MM.1S (cell line): ENCODE measurements at regions not wholly inside any gene's neighbourhood (a gene's known extent, or its start where the extent isn't known, plus 50 kb on each side); places are given as distances from the start of the nearest gene placed in this dataset.

ENCODE experiments used
- DNase-seq: peaks from one replicate; pipeline ENCODE4 v3.0.0-alpha.2; 2015
- H2AFZ ChIP-seq: fragments of 300-600 bp; sonication (generic); 2 replicates; pipeline ENCODE4 v1.6.0; 2016; ENCODE audit warnings: antibody characterized with exemption, low read length
- H3F3A ChIP-seq: fragments of 300-600 bp; sonication (generic); 2 replicates; pipeline ENCODE4 v1.6.1; 2016; ENCODE audit warnings: mild to moderate bottlenecking, antibody characterized with exemption, low read length, moderate library complexity, mixed read lengths; ENCODE audit not compliant: insufficient read depth
- H3K27ac ChIP-seq: fragments of 300-600 bp; sonication (generic); 2 replicates; pipeline ENCODE4 v1.5.1; 2016; ENCODE audit warnings: mild to moderate bottlenecking, low read length
- H3K27me3 ChIP-seq: fragments of 300-600 bp; sonication (generic); replicated peaks from 2 replicates; pipeline ENCODE4 v1.6.0; 2016; ENCODE audit warnings: low read length; ENCODE audit not compliant: insufficient read depth
- H3K36me3 ChIP-seq: fragments of 300-600 bp; sonication (generic); replicated peaks from 2 replicates; pipeline ENCODE4 v1.6.1; 2016; ENCODE audit warnings: mild to moderate bottlenecking, low read length, mixed read lengths; ENCODE audit not compliant: insufficient read depth
- H3K4me1 ChIP-seq: fragments of 300-600 bp; sonication (generic); 2 replicates; pipeline ENCODE4 v1.6.1; 2016; ENCODE audit warnings: low read length, mixed read lengths
- H3K4me2 ChIP-seq: fragments of 300-600 bp; sonication (generic); 2 replicates; pipeline ENCODE4 v1.6.0; 2016; ENCODE audit warnings: low read depth, low read length
- H3K4me3 ChIP-seq: fragments of 300-600 bp; sonication (generic); 2 replicates; pipeline ENCODE4 v1.5.1; 2016; ENCODE audit warnings: low read length, mixed read lengths
- H3K79me2 ChIP-seq: fragments of 300-600 bp; sonication (generic); 2 replicates; pipeline ENCODE4 v1.6.1; 2016; ENCODE audit warnings: mixed run types, low read length, mixed read lengths
- H3K9ac ChIP-seq: fragments of 300-600 bp; sonication (generic); 2 replicates; pipeline ENCODE4 v1.6.1; 2016; ENCODE audit warnings: low read length, mixed read lengths
- H3K9me2 ChIP-seq: fragments of 300-600 bp; sonication (generic); replicated peaks from 2 replicates; pipeline ENCODE4 v1.6.1; 2016; ENCODE audit warnings: mild to moderate bottlenecking, low read length, mixed read lengths; ENCODE audit not compliant: insufficient read depth
- H3K9me3 ChIP-seq: fragments of 300-600 bp; sonication (generic); replicated peaks from 2 replicates; pipeline ENCODE4 v1.6.1; 2016; ENCODE audit warnings: mild to moderate bottlenecking, low read length, mixed read lengths; ENCODE audit not compliant: insufficient read depth
- H4K20me1 ChIP-seq: fragments of 300-600 bp; sonication (generic); 2 replicates; pipeline ENCODE4 v1.6.1; 2016; ENCODE audit warnings: mild to moderate bottlenecking, low read length, moderate library complexity, mixed read lengths; ENCODE audit not compliant: insufficient read depth
- EZH2 ChIP-seq: fragments of 300-600 bp; sonication (generic); optimal IDR thresholded peaks from 2 replicates; pipeline ENCODE3; 2017; ENCODE audit warnings: low read depth, mild to moderate bottlenecking, antibody characterized with exemption, low read length, mixed read lengths
- EZH2phosphoT487 ChIP-seq: fragments of 300-600 bp; sonication (generic); IDR thresholded peaks from 2 replicates; pipeline ENCODE4 v1.6.1; 2018; ENCODE audit warnings: antibody characterized with exemption, low read length
- TF ChIP-seq, protein P1 (sequence below): fragments of 300-600 bp; sonication (generic); IDR thresholded peaks from 2 replicates; pipeline ENCODE4 v1.5.1; 2016; ENCODE audit warnings: antibody characterized with exemption, low read length, mixed read lengths

DNA sequence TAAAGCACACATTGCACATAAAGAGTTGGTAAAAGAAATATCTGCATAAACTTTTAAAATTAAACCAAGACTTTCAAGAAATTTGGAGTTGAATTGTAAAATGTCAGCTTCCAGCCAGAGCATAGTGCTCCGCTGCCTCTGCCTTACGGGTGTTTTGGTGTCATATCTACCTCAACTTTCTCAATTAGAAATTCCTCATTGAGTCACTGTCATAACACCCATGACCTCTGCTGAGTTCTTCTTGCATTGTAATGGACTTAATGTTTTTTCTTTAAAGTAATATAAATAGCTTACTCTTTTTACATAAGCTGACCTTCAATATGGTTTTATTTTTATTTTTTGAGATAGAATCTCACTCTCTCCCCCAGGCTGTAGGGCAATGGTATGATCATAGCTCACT, 551.0 kb upstream of the NBEA start:
- H4K20me1 ChIP-seq: no peaks in the 10 kb centered on the region
- no peak overlapping the region for H3K4me3 ChIP-seq
- H3K9me2 ChIP-seq: no peaks in the 10 kb centered on the region
- H3K79me2 ChIP-seq: no peaks in the 10 kb centered on the region
- no peak overlapping the region for H3K27ac ChIP-seq
- no peak overlapping the region for H3K4me2 ChIP-seq
- no peaks in the 10 kb centered on the region for H3K36me3 ChIP-seq
- H3F3A ChIP-seq: no peaks in the 10 kb centered on the region
- TF ChIP-seq EZH2: no peak
- TF ChIP-seq, protein P1, sequence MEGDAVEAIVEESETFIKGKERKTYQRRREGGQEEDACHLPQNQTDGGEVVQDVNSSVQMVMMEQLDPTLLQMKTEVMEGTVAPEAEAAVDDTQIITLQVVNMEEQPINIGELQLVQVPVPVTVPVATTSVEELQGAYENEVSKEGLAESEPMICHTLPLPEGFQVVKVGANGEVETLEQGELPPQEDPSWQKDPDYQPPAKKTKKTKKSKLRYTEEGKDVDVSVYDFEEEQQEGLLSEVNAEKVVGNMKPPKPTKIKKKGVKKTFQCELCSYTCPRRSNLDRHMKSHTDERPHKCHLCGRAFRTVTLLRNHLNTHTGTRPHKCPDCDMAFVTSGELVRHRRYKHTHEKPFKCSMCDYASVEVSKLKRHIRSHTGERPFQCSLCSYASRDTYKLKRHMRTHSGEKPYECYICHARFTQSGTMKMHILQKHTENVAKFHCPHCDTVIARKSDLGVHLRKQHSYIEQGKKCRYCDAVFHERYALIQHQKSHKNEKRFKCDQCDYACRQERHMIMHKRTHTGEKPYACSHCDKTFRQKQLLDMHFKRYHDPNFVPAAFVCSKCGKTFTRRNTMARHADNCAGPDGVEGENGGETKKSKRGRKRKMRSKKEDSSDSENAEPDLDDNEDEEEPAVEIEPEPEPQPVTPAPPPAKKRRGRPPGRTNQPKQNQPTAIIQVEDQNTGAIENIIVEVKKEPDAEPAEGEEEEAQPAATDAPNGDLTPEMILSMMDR: no peak
- TF ChIP-seq EZH2phosphoT487: no peak
- no peak for DNase-seq
- no peaks in the 10 kb centered on the region for H3K9me3 ChIP-seq
- H3K9ac ChIP-seq: no peak overlapping the region
- no peaks in the 10 kb centered on the region for H3K4me1 ChIP-seq
- no peak overlapping the region for H2AFZ ChIP-seq
- H3K27me3 ChIP-seq: no peaks in the 10 kb centered on the region

DNA sequence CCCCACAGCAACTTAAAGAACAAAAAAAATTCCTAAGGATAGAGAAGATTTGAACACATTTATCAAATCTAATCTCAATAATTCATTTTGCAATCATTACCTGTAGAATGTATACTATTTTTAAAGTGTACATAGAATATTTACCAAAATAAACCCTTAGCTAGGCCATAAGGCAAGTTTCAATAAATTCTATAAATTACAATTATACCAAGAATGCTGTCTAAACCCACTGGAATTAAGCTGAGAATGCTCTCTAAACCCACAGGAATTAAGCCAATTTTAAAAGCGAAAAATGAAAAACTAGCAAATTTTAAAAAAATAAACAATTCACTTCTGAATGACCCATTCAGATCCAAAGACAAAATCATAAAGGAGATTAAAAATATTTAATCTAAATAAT, 540.4 kb upstream of the NBEA start:
- H3K9me3 ChIP-seq: no peaks in the 10 kb centered on the region
- H3F3A ChIP-seq: no peaks in the 10 kb centered on the region
- no peak overlapping the region for H3K4me2 ChIP-seq
- no peak overlapping the region for H2AFZ ChIP-seq
- no peaks in the 10 kb centered on the region for H3K9me2 ChIP-seq
- H3K27me3 ChIP-seq: no peaks in the 10 kb centered on the region
- H3K27ac ChIP-seq: no peak overlapping the region
- no peak overlapping the region for H3K4me3 ChIP-seq
- no peaks in the 10 kb centered on the region for H3K4me1 ChIP-seq
- no peaks in the 10 kb centered on the region for H4K20me1 ChIP-seq
- H3K36me3 ChIP-seq: no peaks in the 10 kb centered on the region
- TF ChIP-seq, protein P1: no peak
- TF ChIP-seq EZH2phosphoT487 (no peak), EZH2 (no peak)
- H3K79me2 ChIP-seq: no peaks in the 10 kb centered on the region
- DNase-seq: no peak
- H3K9ac ChIP-seq: no peak overlapping the region

DNA sequence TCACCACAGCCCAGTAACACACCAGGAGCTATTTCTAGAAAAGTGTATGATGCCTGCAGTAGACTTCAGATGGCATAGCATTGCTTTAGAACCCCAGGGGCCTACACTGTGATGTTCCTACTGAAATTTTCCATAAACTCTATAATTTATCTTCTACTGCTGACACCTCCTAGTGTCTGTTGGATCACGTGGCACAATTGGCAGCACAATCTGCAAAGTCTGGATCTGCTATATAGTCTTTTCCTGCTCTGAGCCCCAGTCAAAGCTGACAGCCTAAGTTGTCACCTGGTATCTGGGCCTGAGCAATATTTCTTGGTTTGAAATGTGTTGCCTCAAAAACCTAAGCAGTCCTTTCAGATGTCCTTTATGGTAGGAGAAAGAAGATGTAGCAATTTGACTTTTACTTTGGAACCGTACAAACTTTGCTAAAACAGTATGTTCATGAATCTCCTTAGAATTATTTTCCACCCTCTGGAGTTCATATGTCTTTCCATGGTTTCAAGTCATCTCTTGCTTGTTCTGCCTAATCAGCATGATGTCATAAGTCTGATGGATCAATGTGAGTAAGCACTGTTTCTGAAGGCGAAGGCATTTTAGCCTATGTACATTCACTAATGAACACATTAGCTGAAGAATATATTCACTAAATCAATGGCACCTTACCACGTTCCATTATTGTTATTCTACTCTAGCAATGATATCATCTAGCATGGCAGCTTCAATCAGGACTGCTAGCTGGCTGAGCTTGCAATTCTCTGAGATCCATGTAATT, 536.5 kb upstream of the NBEA start:
- Histone ChIP-seq H3K9me2 (no peaks in the 10 kb centered on the region), H3K9ac (no peak overlapping the region), H3K4me3 (no peak overlapping the region), H3K4me2 (no peak overlapping the region), H3K79me2 (no peaks in the 10 kb centered on the region), H4K20me1 (no peaks in the 10 kb centered on the region), H3F3A (no peaks in the 10 kb centered on the region), H3K9me3 (no peaks in the 10 kb centered on the region), H3K36me3 (no peaks in the 10 kb centered on the region), H3K4me1 (no peaks in the 10 kb centered on the region), H3K27ac (no peak overlapping the region), H2AFZ (no peak overlapping the region), H3K27me3 (no peaks in the 10 kb centered on the region)
- DNase-seq: no peak
- no peak for TF ChIP-seq EZH2
- TF ChIP-seq, protein P1: no peak
- no peak for TF ChIP-seq EZH2phosphoT487
